ENCODE measurements at regions not wholly inside any gene's neighbourhood (a gene's known extent, or its start where the extent isn't known, plus 50 kb on each side); places are given as distances from the start of the nearest gene placed in this dataset.

- TF ChIP-seq CTCF (IDR thresholded peaks at IDR 0.05; ENCODE audit: insufficient read depth, low read depth, low read length) (no peak), EZH2 (IDR thresholded peaks at IDR 0.05; ENCODE audit: insufficient read depth, low read length) (no peak)
These were observed 198.0 kb upstream of the COX10 start for GRCh38 chr17:13871261-13871660.
